Hepatocyte (in vitro differentiated cells): ENCODE measurements at regions not wholly inside any gene's neighbourhood (a gene's known extent, or its start where the extent isn't known, plus 50 kb on each side); places are given as distances from the start of the nearest gene placed in this dataset.
"Not testable (repeated sequence)": the region's sequence is repeated elsewhere in the genome, so short reads cannot be mapped to it uniquely, and the experiment has no call there.

ENCODE experiments used
- DNase-seq: peaks from one replicate; pipeline ENCODE4 v3.0.0-alpha.2; 2016; ENCODE audit warnings: low spot score
- H2AFZ ChIP-seq: fragments of 200-600 bp; sonication (generic); 2 replicates; pipeline ENCODE4 v1.6.0; 2016; ENCODE audit warnings: antibody characterized with exemption, mild to moderate bottlenecking
- H3K27ac ChIP-seq: fragments of 200-600 bp; sonication (generic); 2 replicates; pipeline ENCODE4 v1.5.1; 2016; ENCODE audit warnings: mild to moderate bottlenecking
- H3K27me3 ChIP-seq: fragments of 200-600 bp; sonication (generic); 2 replicates; pipeline ENCODE4 v1.6.1; 2016
- H3K36me3 ChIP-seq: fragments of 200-600 bp; sonication (generic); replicated peaks from 2 replicates; pipeline ENCODE4 v1.5.1; 2016; ENCODE audit warnings: low read depth; ENCODE audit not compliant: insufficient read depth
- H3K4me1 ChIP-seq: fragments of 200-600 bp; sonication (generic); 2 replicates; pipeline ENCODE4 v1.5.1; 2016; ENCODE audit warnings: mild to moderate bottlenecking, moderate library complexity; ENCODE audit not compliant: insufficient read depth
- H3K4me2 ChIP-seq: fragments of 200-600 bp; sonication (generic); 2 replicates; pipeline ENCODE4 v1.6.0; 2016
- H3K4me3 ChIP-seq: fragments of 200-600 bp; sonication (generic); 2 replicates; pipeline ENCODE4 v1.5.1; 2016; ENCODE audit warnings: mild to moderate bottlenecking
- H3K79me2 ChIP-seq: fragments of 200-600 bp; sonication (generic); 2 replicates; pipeline ENCODE4 v1.6.0; 2017; ENCODE audit warnings: mild to moderate bottlenecking
- H3K9me2 ChIP-seq: fragments of 200-600 bp; sonication (generic); replicated peaks from 2 replicates; pipeline ENCODE4 v1.6.0; 2017; ENCODE audit warnings: mild to moderate bottlenecking; ENCODE audit not compliant: insufficient read depth
- H3K9me3 ChIP-seq: fragments of 200-600 bp; sonication (generic); 2 replicates; pipeline ENCODE4 v1.5.1; 2016; ENCODE audit warnings: low read depth, mild to moderate bottlenecking
- H4K20me1 ChIP-seq: fragments of 200-600 bp; sonication (generic); 2 replicates; pipeline ENCODE4 v1.6.0; 2016; ENCODE audit warnings: mild to moderate bottlenecking; ENCODE audit not compliant: insufficient read depth, poor library complexity, severe bottlenecking
- EZH2 ChIP-seq: fragments of 200-600 bp; sonication (generic); IDR thresholded peaks from 2 replicates; pipeline ENCODE4 v1.6.1; 2016; ENCODE audit warnings: antibody characterized with exemption, mild to moderate bottlenecking, borderline replicate concordance
- EZH2phosphoT487 ChIP-seq: fragments of 200-600 bp; sonication (generic); IDR thresholded peaks from one replicate; pipeline ENCODE4 v1.6.1; 2018; ENCODE audit warnings: antibody characterized with exemption, mild to moderate bottlenecking, low read depth, moderate library complexity; ENCODE audit not compliant: unreplicated experiment, severe bottlenecking
- WGBS: methylation state at CpG from one replicate; pipeline ENCODE4 v1.1.6; 2016; ENCODE audit warnings: low lambda C conversion rate; ENCODE audit errors: missing lambda C conversion rate; 5-methylcytosine and 5-hydroxymethylcytosine counted together
- TF ChIP-seq, protein P1 (sequence below): fragments of 200-600 bp; sonication (generic); IDR thresholded peaks from 2 replicates; pipeline ENCODE4 v1.5.1; 2016; ENCODE audit warnings: antibody characterized with exemption, mild to moderate bottlenecking; ENCODE audit not compliant: poor library complexity

DNA sequence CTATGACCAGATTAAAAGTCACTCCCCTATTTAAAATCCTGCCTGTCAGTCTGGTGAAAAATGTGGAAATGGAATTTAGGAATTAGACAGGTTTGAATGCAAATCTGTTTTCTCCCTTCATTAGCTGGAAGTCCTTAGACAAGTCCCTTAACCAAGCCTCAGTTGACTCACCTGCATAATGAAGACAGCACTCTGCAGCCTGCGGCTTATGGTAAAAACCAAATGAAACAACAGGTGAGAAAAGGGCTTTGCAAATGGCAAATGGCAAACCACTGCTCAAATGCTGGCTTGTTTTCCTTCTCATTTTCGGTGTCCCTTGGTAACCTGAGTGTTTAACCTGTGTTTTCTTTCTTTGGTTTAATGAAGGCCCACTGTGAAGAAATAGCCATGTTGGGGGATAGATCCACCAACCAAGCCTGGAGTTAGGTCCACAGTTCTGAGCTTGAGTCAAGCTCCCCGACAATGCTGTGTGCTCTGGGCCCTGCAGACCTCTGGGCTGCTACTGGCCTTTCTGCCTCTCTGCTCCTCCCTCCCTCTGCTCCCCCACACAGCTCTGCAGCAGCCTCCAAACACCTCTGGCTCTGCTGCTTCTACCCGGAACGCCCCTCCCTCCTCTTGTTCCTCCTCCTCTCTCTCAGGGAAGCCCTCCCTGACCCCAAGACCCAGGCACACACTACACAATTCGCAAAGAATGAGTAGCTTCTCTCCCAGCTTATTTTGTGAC, 641.8 kb downstream of the MATN1 start:
- Histone ChIP-seq H3K36me3 (no peaks in the 10 kb centered on the region), H3K9me2 (no peaks in the 10 kb centered on the region), H3K4me2 (no peak overlapping the region), H3K27ac (no peak overlapping the region), H3K9me3 (no peaks in the 10 kb centered on the region), H4K20me1 (no peaks in the 10 kb centered on the region), H3K4me1 (peaks cover 19% of the 10 kb centered on the region), H3K27me3 (no peaks in the 10 kb centered on the region), H3K79me2 (no peaks in the 10 kb centered on the region), H2AFZ (no peak overlapping the region), H3K4me3 (no peak overlapping the region)
- DNase-seq: no peak
- TF ChIP-seq EZH2phosphoT487 (no peak), EZH2 (no peak)
- TF ChIP-seq, protein P1, sequence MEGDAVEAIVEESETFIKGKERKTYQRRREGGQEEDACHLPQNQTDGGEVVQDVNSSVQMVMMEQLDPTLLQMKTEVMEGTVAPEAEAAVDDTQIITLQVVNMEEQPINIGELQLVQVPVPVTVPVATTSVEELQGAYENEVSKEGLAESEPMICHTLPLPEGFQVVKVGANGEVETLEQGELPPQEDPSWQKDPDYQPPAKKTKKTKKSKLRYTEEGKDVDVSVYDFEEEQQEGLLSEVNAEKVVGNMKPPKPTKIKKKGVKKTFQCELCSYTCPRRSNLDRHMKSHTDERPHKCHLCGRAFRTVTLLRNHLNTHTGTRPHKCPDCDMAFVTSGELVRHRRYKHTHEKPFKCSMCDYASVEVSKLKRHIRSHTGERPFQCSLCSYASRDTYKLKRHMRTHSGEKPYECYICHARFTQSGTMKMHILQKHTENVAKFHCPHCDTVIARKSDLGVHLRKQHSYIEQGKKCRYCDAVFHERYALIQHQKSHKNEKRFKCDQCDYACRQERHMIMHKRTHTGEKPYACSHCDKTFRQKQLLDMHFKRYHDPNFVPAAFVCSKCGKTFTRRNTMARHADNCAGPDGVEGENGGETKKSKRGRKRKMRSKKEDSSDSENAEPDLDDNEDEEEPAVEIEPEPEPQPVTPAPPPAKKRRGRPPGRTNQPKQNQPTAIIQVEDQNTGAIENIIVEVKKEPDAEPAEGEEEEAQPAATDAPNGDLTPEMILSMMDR: no peak
- 60% methylated on average over 6 of the region's 6 CpGs for WGBS

GRCh38 chr1:30075916-30076315, 647.5 kb downstream of the MATN1 start:
- not testable (repeated sequence) for H3K9me2 ChIP-seq, H3K36me3 ChIP-seq, H3K79me2 ChIP-seq, H2AFZ ChIP-seq, H4K20me1 ChIP-seq, H3K27ac ChIP-seq, H3K4me2 ChIP-seq, DNase-seq, H3K27me3 ChIP-seq, H3K4me3 ChIP-seq, H3K4me1 ChIP-seq, H3K9me3 ChIP-seq

DNA sequence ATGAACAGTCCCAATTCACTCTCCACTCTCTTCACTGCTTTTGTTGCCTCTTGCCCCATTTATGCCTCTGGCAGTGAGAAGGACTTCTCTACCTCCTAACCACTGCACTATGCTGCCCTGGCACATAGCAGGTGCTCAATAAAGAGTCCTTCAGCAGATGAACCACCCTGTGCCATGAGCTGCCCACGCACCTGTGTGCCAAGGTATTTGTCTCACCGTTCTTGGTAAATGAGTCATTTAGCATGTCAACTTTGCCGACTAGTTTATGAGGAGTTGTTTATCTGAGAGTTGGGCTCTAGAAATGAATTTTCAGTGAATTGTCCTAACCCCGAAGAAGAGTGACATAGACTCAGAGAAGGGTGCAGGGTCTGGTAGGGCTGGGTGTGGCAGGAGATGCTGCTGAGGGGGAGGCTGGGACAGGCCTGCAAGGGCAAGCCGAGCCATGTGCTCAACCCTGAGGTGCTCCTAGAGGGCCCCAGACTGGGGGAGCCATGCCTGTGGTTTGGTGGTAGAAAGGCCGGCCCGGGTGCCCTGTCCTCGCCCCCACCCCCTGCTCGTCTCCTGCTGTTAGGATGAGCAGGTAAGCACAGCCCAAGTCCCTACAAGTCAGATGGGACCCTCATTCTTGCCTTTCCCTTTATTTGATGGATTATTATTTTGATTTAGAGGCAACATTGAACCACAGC, 654.5 kb downstream of the MATN1 start:
- H3K4me3 ChIP-seq: no peak overlapping the region
- H3K27ac ChIP-seq: no peak overlapping the region
- no peaks in the 10 kb centered on the region for H3K9me2 ChIP-seq
- no peak overlapping the region for H2AFZ ChIP-seq
- no peaks in the 10 kb centered on the region for H3K27me3 ChIP-seq
- no peaks in the 10 kb centered on the region for H3K36me3 ChIP-seq
- H3K79me2 ChIP-seq: no peaks in the 10 kb centered on the region
- 95% methylated on average over 9 of the region's 9 CpGs for WGBS
- H3K4me1 ChIP-seq: no peaks in the 10 kb centered on the region
- no peaks in the 10 kb centered on the region for H3K9me3 ChIP-seq
- H3K4me2 ChIP-seq: no peak overlapping the region
- TF ChIP-seq, protein P1: no peak
- TF ChIP-seq EZH2phosphoT487: no peak
- no peak for TF ChIP-seq EZH2
- no peaks in the 10 kb centered on the region for H4K20me1 ChIP-seq
- no peak for DNase-seq

GRCh38 chr1:30064547-30064946, 658.8 kb downstream of the MATN1 start:
- Histone ChIP-seq H3K4me1 (no peaks in the 10 kb centered on the region), H3K9me2 (no peaks in the 10 kb centered on the region), H2AFZ (no peak overlapping the region), H3K27ac (no peak overlapping the region), H4K20me1 (no peaks in the 10 kb centered on the region), H3K4me3 (no peak overlapping the region), H3K36me3 (no peaks in the 10 kb centered on the region), H3K9me3 (no peaks in the 10 kb centered on the region), H3K79me2 (no peaks in the 10 kb centered on the region), H3K27me3 (no peaks in the 10 kb centered on the region), H3K4me2 (no peak overlapping the region)
- WGBS: 84% methylated on average over 2 of the region's 2 CpGs
- TF ChIP-seq, protein P1: no peak
- TF ChIP-seq EZH2phosphoT487: no peak
- TF ChIP-seq EZH2: no peak
- DNase-seq: no peak
